Ovary (tissue), 3 donors: ENCODE measurements at regions not wholly inside any gene's neighbourhood (a gene's known extent, or its start where the extent isn't known, plus 50 kb on each side); places are given as distances from the start of the nearest gene placed in this dataset.

ENCODE experiments used
- CTCF ChIP-seq, 3 donors: fragments of 450-650 bp in 2 of 3; fragments of 200-600 bp in 1 of 3; IDR thresholded peaks; one replicate each; pipeline versions ENCODE4 v1.5.1 to v1.8.0; 2016 to 2022; ENCODE audit warnings: antibody characterized with exemption in 3 of 3, mild to moderate bottlenecking in 1 of 3
- EP300 ChIP-seq: sonication (generic); formaldehyde crosslinking; IDR thresholded peaks from one replicate; pipeline ENCODE4 v1.6.1; 2017; ENCODE audit warnings: antibody characterized with exemption
- POLR2A ChIP-seq: fragments of 450-650 bp; IDR thresholded peaks from one replicate; pipeline ENCODE4 v1.6.1; 2017; ENCODE audit warnings: antibody characterized with exemption, mild to moderate bottlenecking, moderate library complexity
- donor health status: DM: no; HTN: no; CAD: no.

DNA sequence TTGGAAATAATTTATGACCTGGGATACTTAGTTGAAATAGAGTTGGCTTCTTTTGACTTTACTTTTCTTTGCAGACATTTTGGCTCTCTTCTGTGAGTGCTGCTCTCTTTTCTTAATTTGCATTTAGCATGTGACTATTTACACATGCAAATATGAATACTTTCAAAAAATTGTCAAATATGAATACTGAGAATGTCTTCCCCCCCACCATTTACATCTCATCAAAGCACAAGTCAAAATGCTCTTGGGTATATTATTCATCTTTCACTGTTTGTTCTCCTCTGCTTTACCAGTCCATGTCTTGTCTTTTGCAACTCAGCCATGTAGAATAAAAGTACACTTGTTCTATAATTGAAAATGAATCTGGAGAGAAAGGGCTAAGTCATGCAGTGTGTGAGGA lies 126.5 kb downstream of the HHIPL2 start:
- TF ChIP-seq CTCF (IDR thresholded peaks at IDR 0.05) (no peak), POLR2A (no peak), EP300 (no peak)
